ENCODE measurements at regions not wholly inside any gene's neighbourhood (a gene's known extent, or its start where the extent isn't known, plus 50 kb on each side); places are given as distances from the start of the nearest gene placed in this dataset. TPM values are rescaled to one million over a fixed set of nuclear protein-coding genes. Genes with fewer than 3 reads are reported as not detected.

DNA sequence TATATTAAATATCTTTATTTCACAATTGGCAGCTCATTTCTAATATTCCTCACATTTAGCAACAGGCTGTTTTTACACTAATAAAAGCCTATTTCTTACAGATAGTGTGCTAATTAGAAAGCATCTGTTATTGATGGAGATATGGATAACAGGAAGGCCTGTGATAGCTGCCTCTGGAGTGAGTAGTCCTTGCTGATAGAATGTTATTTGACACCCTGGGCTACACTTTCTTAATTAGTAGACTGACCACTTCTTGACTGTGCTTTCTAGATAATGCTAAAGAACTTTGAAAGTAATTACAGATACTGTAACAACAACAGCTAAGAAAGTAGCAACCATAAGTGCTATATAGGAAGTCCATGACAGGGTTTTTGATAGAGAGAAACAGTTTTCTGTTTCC, 554.3 kb downstream of the DIAPH3 start:
- H3K9me3 Mint-ChIP-seq (ENCODE audit: insufficient read depth), result no peaks in the 10 kb centered on the region
- Histone ChIP-seq H3K4me2 (replicated peaks; ENCODE audit: low read depth, low read length, poor library complexity, severe bottlenecking) (no peak overlapping the region), H3K79me2 (ENCODE audit: control insufficient read depth, insufficient read depth, low read length) (no peaks in the 10 kb centered on the region), H3K9ac (ENCODE audit: low read length) (no peak overlapping the region), H3K27me3 (replicated peaks in 1 of 4; ENCODE audit: control extremely low read depth in 1 of 4, control insufficient read depth in 3 of 4, insufficient read depth in 4 of 4, low read length in 3 of 4) (no peaks in the 10 kb centered on the region), H3K27ac (ENCODE audit: low read length in 2 of 2) (no peak overlapping the region), H2AFZ (ENCODE audit: insufficient read depth, low read depth, low read length, poor library complexity, severe bottlenecking) (no peak overlapping the region), H3K4me1 (ENCODE audit: control insufficient read depth in 2 of 2, insufficient read depth in 2 of 2, low read length in 2 of 2) (no peaks in the 10 kb centered on the region), H4K20me1 (ENCODE audit: control insufficient read depth, insufficient read depth, low read length, poor library complexity, severe bottlenecking) (no peaks in the 10 kb centered on the region), H3K36me3 (replicated peaks in 1 of 2; ENCODE audit: control extremely low read depth in 1 of 2, control insufficient read depth in 1 of 2, extremely low read depth in 1 of 2, insufficient read depth in 2 of 2, low read length in 1 of 2) (no peaks in the 10 kb centered on the region), H3K9me3 (ENCODE audit: control extremely low read depth in 1 of 3, control insufficient read depth in 2 of 3, insufficient read depth in 1 of 3, low read length in 2 of 3) (no peaks in the 10 kb centered on the region), H3K4me3 (ENCODE audit: control extremely low read depth in 1 of 5, extremely low read depth in 1 of 5, insufficient read depth in 1 of 5, low read depth in 2 of 5, low read length in 4 of 5) (no peak overlapping the region)
- H3K4me3 Mint-ChIP-seq, result no peak overlapping the region
- H3K27ac Mint-ChIP-seq, result no peak overlapping the region
- TF ChIP-seq EZH2 (IDR thresholded peaks at IDR 0.05; ENCODE audit: borderline replicate concordance, insufficient read depth, low read depth, low read length, poor library complexity, severe bottlenecking), result no peak
- no peak for TF ChIP-seq CTCF (IDR thresholded peaks at IDR 0.05)
- ATAC-seq (ENCODE audit: low read depth) (no peak), DNase-seq (no peak)
- no peaks in the 10 kb centered on the region for H3K27me3 Mint-ChIP-seq
- POLR2A ChIA-PET, result no interaction called here
- intact Hi-C loops (cut with micrococcal nuclease), result no loop called here
- CTCF ChIA-PET, result no interaction called here
- H3K4me1 Mint-ChIP-seq, result no peaks in the 10 kb centered on the region

Small RNA genes in the stretch of these regions (small RNA-seq; reads per million reads assigned to genes)
- gene AL161423.1 (ENCODE audit: insufficient read length, low read depth, low replicate concordance) (not detected), gene HMGN2P39 (ENCODE audit: insufficient read length, low read depth, low replicate concordance) (not detected), gene RNA5SP30 (ENCODE audit: insufficient read length, low read depth, low replicate concordance) (not detected), gene RNU7-88P (ENCODE audit: insufficient read length, low read depth, low replicate concordance) (not detected), gene RNY4P29 (ENCODE audit: insufficient read length, low read depth, low replicate concordance) (not detected)
